ENCODE measurements at regions not wholly inside any gene's neighbourhood (a gene's known extent, or its start where the extent isn't known, plus 50 kb on each side); places are given as distances from the start of the nearest gene placed in this dataset.
"Not testable (repeated sequence)": the region's sequence is repeated elsewhere in the genome, so short reads cannot be mapped to it uniquely, and the experiment has no call there.

DNA sequence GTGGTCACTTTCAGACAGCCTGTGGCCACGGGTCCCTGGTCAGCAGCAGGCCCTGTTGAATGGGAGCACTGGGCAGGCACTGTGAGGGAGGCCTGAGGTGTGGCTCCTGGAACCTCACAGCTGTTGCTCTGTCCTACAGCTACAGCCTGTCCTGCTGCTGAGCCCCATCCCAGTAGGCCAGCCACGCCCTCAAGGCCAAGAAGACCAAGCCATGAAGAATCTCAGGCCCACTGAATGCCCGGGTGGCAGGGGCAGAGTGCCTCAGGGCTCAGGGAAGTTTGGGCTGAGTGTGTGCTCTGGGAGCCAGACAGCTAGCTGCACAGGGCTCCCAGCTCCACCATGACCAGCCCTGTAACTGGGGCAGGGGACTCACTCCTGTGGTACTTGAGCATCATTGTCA, 363.5 kb upstream of the NUPR2 start:
- in situ Hi-C loops (cut with MboI; ENCODE audit: low pct_ligation_motif_present in 1 of 4, low pct_unique_long_range_greater_than_20kb in 1 of 4, low sequenced_read_pairs in 3 of 4), result no loop called here
- no peak for TF ChIP-seq EP300 (IDR thresholded peaks at IDR 0.05; ENCODE audit: low read depth)
- TF ChIP-seq, protein P1, sequence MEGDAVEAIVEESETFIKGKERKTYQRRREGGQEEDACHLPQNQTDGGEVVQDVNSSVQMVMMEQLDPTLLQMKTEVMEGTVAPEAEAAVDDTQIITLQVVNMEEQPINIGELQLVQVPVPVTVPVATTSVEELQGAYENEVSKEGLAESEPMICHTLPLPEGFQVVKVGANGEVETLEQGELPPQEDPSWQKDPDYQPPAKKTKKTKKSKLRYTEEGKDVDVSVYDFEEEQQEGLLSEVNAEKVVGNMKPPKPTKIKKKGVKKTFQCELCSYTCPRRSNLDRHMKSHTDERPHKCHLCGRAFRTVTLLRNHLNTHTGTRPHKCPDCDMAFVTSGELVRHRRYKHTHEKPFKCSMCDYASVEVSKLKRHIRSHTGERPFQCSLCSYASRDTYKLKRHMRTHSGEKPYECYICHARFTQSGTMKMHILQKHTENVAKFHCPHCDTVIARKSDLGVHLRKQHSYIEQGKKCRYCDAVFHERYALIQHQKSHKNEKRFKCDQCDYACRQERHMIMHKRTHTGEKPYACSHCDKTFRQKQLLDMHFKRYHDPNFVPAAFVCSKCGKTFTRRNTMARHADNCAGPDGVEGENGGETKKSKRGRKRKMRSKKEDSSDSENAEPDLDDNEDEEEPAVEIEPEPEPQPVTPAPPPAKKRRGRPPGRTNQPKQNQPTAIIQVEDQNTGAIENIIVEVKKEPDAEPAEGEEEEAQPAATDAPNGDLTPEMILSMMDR (IDR thresholded peaks at IDR 0.05), result no peak
- no peak for TF ChIP-seq POLR2A (IDR thresholded peaks at IDR 0.05)
- TF ChIP-seq POLR2AphosphoS5 (IDR thresholded peaks at IDR 0.05), result no peak
- no peaks in the 10 kb centered on the region for H3K4me1 ChIP-seq
- intact Hi-C loops (cut with DNase I; ENCODE audit: low total_unique reads), result no loop called here
- no peak overlapping the region for H3K4me3 ChIP-seq
- H3K27me3 ChIP-seq, result no peaks in the 10 kb centered on the region
- H3K36me3 ChIP-seq, result no peaks in the 10 kb centered on the region
- H3K27ac ChIP-seq, result no peak overlapping the region
- WGBS, 2 donors (ENCODE audit: low coverage in 1 of 2), result 47% methylated on average over 3 of the region's 3 CpGs; no CpG with 5 or more reads in 1 of the 2 donors
- peaks cover 35 to 49% of the 10 kb centered on the region in 2 donors for H3K9me3 ChIP-seq
- no peak for DNase-seq

DNA sequence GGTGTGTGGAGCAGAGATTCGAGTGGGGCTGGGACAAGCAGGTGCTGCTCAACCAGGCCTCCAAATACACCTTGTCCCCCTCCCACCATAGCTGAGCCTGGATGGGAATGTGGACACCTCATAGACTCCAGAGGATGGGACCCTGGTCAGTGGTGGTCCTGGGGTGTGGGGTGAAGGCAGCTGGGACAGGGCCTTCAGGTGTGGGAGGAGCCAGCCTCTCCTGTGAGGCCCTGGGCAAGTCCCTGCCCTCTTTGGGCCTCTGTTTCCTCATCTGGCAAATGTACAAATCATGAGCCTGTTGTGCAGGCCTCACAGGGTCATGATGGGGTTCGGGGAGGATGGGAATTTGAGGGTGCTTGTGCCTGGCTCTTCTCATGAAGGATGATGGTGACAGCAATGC, 362.9 kb upstream of the NUPR2 start:
- WGBS, 2 donors (ENCODE audit: low coverage in 1 of 2), result 61% methylated on average over 2 of the region's 2 CpGs; no CpG with 5 or more reads in 1 of the 2 donors
- H3K9me3 ChIP-seq, result peaks cover 35 to 50% of the 10 kb centered on the region in 2 donors
- DNase-seq, result no peak
- H3K4me1 ChIP-seq, result no peaks in the 10 kb centered on the region
- in situ Hi-C loops (cut with MboI; ENCODE audit: low pct_ligation_motif_present in 1 of 4, low pct_unique_long_range_greater_than_20kb in 1 of 4, low sequenced_read_pairs in 3 of 4), result no loop called here
- intact Hi-C loops (cut with DNase I; ENCODE audit: low total_unique reads), result no loop called here
- TF ChIP-seq, protein P1 (IDR thresholded peaks at IDR 0.05), result no peak
- no peaks in the 10 kb centered on the region for H3K36me3 ChIP-seq
- H3K4me3 ChIP-seq, result no peak overlapping the region
- no peaks in the 10 kb centered on the region for H3K27me3 ChIP-seq
- no peak overlapping the region for H3K27ac ChIP-seq

DNA sequence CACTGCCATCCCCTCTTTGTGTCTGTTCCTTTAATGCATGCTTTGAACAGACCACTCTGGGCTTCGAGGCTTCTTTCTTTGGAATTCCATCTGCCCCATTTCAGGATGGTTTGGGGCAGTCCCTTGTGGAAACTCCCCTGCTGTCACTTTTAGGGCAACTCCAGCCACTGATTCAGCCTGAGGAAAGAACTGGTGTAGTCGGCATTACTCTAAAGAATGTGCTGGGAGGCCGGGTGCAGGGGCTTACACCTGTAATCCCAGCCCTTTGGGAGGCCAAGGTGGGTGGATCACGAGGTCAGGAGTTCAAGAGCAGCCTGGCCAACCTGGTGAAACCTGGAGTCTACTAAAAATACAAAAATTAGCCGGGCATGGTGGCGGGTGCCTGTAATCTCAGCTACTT, 358.1 kb upstream of the NUPR2 start:
- Histone ChIP-seq H3K27me3 (no peaks in the 10 kb centered on the region), H3K4me3 (no peak overlapping the region), H3K36me3 (no peaks in the 10 kb centered on the region), H3K27ac (no peak overlapping the region), H3K9me3 (peaks cover 45 to 64% of the 10 kb centered on the region in 2 donors), H3K4me1 (no peaks in the 10 kb centered on the region)
- TF ChIP-seq, protein P1 (IDR thresholded peaks at IDR 0.05), result no peak
- TF ChIP-seq EP300 (IDR thresholded peaks at IDR 0.05; ENCODE audit: low read depth), result no peak
- TF ChIP-seq POLR2A (IDR thresholded peaks at IDR 0.05), result no peak
- no peak for TF ChIP-seq POLR2AphosphoS5 (IDR thresholded peaks at IDR 0.05)
- intact Hi-C loops (cut with DNase I; ENCODE audit: low total_unique reads) (no loop called here), in situ Hi-C loops (cut with MboI; ENCODE audit: low pct_ligation_motif_present in 1 of 4, low pct_unique_long_range_greater_than_20kb in 1 of 4, low sequenced_read_pairs in 3 of 4) (no loop called here)
- no peak for DNase-seq
- 52 to 100% methylated on average over 1 to 6 of the region's 6 CpGs for WGBS, 2 donors (ENCODE audit: low coverage in 1 of 2)

DNA sequence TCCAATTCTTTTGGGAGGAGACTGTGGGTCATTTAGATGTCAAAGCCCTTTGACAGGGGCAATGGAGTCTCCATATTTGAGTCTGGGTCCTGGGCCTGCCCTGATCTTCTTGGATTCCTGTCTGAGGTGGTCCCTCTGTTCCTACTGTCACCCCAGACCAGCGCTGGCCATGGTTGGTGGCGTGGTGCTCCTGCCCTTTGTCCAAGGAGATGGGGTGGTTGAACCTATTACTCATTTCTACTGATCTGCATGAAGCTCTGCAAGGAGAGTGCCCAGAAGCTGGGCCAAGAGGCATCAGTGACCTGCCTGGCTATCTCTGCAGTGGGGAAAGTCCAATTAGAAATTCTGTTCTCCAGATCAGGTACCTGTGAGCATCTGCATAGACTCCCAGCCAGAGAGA, 355.6 kb upstream of the NUPR2 start:
- no peak overlapping the region for H3K4me3 ChIP-seq
- no peaks in the 10 kb centered on the region for H3K27me3 ChIP-seq
- intact Hi-C loops (cut with DNase I; ENCODE audit: low total_unique reads), result no loop called here
- TF ChIP-seq POLR2AphosphoS5 (IDR thresholded peaks at IDR 0.05) (no peak), POLR2A (IDR thresholded peaks at IDR 0.05) (no peak), EP300 (IDR thresholded peaks at IDR 0.05; ENCODE audit: low read depth) (no peak)
- TF ChIP-seq, protein P1 (IDR thresholded peaks at IDR 0.05), result no peak
- no peaks in the 10 kb centered on the region for H3K36me3 ChIP-seq
- peaks cover 60 to 85% of the 10 kb centered on the region in 2 donors for H3K9me3 ChIP-seq
- no peaks in the 10 kb centered on the region for H3K4me1 ChIP-seq
- in situ Hi-C loops (cut with MboI; ENCODE audit: low pct_ligation_motif_present in 1 of 4, low pct_unique_long_range_greater_than_20kb in 1 of 4, low sequenced_read_pairs in 3 of 4), result no loop called here
- H3K27ac ChIP-seq, result no peak overlapping the region
- no peak for DNase-seq
- WGBS, 2 donors (ENCODE audit: low coverage in 1 of 2), result 70% methylated on average over 2 of the region's 2 CpGs; no CpG with 5 or more reads in 1 of the 2 donors

DNA sequence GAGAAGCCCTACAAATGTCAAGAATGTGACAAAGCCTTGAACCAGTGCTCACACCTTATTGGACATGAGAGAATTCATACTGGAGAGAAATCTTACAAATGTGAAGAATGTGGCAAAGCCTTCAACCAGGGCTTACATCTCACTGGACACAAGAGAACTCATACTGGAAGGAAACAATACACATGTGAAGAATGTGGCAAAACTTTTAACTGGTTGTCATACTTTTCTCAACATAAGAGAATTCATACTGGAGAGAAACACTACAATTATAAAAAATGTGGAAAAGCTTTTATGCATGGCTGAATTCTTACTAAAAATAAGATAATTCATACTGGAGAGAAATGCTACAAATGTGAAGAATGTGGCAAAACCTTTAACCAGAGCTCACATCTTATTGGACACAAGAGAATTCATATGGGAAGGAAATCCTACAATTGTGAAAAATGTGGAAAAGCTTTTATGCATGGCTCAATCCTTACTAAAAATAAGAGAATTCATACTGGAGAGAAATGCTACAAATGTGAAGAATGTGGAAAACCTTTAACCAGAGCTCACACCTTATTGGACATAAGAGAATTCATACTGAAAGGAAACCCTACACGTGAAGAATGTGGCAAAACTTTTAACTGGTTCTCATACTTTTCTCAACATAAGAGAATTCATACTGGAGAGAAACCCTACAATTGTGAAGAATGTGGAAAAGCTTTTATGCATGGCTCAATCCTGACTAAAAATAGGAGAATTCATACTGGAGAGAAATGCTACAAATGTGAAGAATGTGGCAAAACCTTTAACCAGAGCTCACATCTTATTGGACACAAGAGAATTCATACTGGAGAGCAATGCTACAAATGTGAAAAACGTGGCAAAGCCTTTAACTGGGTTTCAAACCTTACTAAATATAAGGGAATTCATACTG, 350.6 kb upstream of the NUPR2 start:
- H3K27me3 ChIP-seq; intact Hi-C loops (cut with DNase I; ENCODE audit: low total_unique reads); DNase-seq; H3K4me1 ChIP-seq; in situ Hi-C loops (cut with MboI; ENCODE audit: low pct_ligation_motif_present in 1 of 4, low pct_unique_long_range_greater_than_20kb in 1 of 4, low sequenced_read_pairs in 3 of 4); H3K27ac ChIP-seq; H3K36me3 ChIP-seq; H3K4me3 ChIP-seq: not testable (repeated sequence)
- 24 to 25% methylated on average over 2 of the region's 2 CpGs for WGBS, 2 donors (ENCODE audit: low coverage in 1 of 2)
- H3K9me3 ChIP-seq, result peaks cover 92 to 94% of the 10 kb centered on the region in 2 donors
